Germinal center (tissue), 1 donor: ENCODE measurements at regions not wholly inside any gene's neighbourhood (a gene's known extent, or its start where the extent isn't known, plus 50 kb on each side); places are given as distances from the start of the nearest gene placed in this dataset.
"Not testable (repeated sequence)": the region's sequence is repeated elsewhere in the genome, so short reads cannot be mapped to it uniquely, and the experiment has no call there.

Experiments used
- DNase-seq: peaks from one replicate; pipeline ENCODE4 v3.0.0; 2012; ENCODE audit warnings: mixed read lengths, low spot score

DNA sequence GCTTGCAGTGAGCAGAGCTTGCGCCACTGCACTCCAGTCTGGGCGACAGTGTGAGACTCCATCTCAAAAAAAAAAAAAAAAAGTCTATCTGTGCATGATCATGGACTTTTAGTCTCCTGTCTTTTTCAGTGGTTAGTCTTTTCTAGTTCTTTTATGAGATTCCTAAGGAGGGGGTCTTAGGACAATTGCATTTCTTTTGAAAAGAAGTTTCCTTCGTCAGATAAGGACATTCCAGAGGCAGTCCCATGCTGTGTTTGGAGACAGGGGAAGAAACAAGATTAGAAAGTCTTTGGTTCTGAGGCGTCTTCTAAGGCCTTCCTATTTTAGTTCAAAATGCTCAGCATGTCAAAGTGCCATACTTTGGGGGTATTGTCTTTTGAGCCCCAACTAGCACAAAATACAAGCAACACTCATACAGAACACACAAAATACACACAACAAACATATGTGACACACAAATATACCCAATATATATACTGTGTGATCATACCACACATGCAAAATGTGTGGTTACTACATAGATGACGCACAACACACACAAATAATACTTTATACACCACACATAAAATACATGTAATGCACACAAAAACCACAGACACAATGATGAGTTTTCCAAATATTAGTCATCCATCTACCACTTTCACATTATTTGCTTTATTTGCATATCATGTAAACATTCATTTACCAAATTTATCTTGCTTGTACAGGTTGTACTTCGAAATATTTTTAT is 394.5 kb downstream of the SPATA31D1 start:
- no peak for DNase-seq

- no peak for DNase-seq
Observed at GRCh38 chr9:82385633-82386032, 397.1 kb downstream of the SPATA31D1 start.

DNA sequence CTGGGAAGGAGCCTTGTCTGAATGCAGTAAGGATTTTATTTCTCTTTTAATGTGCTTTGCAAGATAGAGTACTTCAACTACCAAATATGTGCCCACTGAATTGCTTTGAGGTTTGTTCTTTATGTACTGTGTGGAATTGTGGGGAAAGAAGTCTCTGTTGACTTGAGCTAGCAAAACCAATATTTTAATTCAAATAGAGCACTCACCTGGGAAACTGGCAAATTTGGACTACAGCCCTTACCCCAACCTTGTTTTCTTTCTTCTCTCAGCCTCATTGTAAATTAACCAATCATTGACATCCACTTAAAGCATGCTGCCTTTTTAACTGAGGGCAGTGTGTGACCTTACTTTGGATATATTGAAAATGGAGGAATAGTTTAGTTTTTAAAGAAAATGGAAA is 409.0 kb downstream of the SPATA31D1 start:
- no peak for DNase-seq

GRCh38 chr9:82404196-82404870 is 415.8 kb downstream of the SPATA31D1 start:
- no peak for DNase-seq

GRCh38 chr9:82404881-82405280 is 416.3 kb downstream of the SPATA31D1 start:
- no peak for DNase-seq

DNA sequence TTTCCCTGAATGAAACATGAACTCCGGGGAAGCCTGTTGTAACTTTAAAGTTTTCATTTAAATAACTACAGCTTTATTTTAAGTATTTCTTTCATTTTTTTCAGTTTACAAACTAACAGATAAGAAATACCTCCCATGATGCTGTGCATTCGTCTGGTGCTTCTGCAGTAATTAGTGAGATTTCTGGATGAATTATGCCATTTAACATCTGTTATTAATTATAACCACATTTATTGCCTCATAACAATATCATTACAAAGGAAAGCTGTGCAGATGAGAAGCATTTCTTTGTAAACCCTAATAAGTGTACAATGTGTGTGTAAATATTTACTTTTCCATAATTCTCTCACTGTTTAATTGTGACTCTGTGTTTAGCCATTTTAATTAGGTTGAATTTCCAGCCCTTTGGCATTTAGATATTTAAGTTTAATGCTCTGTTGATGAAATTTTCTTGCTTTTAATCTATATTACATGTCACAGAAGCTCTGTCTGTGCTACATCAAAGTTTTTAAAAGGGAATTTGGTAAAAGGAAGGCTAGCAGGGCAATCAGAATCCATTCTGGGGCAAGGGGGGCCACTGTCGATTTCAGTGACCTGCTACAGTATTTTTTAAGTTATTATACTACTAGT is 418.0 kb downstream of the SPATA31D1 start:
- DNase-seq: no peak

DNA sequence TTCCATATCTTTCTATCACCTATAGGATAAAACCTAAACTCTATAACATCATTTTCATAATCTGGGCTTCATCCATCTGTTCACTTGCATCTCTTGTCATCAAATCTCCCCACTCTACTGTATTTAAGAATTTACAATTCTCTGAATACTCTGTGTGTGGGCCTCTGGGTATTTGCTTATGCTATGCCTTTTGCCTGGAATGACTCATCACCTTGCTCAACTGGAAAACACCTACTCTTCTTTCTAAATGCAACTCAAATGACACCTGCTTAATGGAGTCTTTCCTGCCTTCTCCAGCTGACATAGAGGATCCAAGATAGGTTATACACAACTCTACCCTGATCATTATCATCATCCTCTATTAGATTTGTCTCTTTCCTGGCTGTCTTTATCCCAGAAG is 421.7 kb downstream of the SPATA31D1 start:
- no peak for DNase-seq

DNA sequence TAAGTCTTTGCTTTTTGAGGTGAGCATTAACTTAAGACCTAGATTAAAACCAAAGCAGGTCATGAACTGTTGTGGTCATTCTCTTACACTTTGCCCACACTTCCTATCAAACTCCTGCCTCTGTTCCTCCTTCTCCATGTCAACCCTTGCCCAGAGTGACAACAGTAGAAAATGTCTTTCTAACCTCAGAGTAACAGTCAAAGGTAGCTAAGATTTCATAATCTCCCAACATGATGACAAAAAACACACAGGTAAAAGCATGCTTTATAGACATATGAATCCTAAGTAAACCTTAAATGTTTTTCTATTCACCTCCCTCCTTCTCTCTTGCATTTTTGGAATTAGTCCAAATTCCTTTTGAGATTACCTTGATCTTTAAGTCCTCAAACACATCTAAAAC is 422.3 kb downstream of the SPATA31D1 start:
- DNase-seq: no peak

DNA sequence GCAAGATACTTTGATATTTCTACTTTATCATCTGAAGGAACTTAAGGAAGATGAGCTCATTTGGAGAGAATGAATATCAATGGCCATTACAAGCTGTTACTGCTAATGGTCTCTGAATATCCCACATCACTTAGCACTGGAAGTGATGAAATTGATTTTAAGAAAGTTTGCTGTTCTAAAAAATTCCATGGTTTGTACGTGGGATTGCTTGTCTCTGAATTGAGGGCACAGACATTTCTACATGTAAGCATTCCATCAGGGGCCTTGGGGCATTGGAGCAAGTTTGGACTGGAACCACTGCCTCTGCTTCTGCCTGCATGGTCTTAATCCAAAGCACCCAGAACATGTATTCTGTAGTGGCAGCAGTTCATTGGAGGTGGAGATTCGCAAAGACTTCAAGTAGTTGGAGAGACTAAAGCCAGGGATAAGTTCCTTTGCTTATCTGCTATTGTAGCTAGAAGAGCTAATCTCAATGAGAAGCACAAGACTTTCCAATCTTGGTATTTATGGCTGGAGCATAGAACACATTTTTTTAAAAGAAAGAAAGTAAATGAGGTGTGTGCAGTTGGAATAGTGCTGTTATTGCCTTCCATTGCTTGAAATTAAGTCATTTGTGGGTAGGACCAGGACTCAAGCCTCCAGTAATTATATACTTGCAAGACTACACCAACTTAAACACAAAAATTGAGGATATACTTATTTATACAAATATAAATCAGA is 424.2 kb downstream of the SPATA31D1 start:
- no peak for DNase-seq

GRCh38 chr9:82417501-82417900 is 428.9 kb downstream of the SPATA31D1 start:
- DNase-seq: no peak

- no peak for DNase-seq
Observed at GRCh38 chr9:82418334-82418733, 429.8 kb downstream of the SPATA31D1 start.

DNA sequence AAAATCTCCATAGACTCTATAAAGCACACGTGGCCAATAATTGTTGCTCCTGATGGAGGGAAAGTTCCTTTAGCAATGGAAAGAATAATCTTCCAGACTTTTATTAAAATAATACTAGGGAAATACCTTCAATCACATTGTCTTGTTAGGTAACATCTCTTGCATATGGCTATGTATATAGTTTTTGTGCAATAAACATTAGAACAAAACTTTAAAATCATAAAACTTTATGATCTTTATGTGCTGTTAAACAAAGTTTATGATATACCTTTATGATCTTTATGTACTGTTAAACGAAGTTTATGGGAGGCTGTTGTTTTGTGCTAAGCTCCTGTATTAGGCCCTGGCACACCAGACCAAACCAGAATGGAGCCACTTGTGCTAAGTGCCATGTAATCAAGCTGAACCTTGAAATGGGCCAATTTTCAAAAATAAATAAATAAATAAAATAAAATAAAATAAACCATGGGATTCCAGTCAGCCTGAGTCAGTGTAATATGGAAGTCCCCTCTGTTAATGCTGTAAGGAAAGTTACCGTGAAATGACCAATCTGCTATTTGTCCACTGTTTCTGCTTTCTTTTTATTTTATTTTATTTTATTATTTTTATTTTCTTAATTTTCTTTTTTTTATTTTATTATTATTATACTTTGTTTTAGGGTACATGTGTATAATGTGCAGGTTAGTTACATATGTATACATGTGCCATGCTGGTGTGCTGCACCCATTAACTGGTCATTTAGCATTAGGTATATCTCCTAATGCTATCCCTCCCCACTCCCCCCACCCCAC is 431.3 kb downstream of the SPATA31D1 start:
- DNase-seq: no peak

- DNase-seq: no peak
Observed at GRCh38 chr9:82421498-82421897, 432.9 kb downstream of the SPATA31D1 start.

GRCh38 chr9:82423700-82424099 is 435.1 kb downstream of the SPATA31D1 start:
- DNase-seq: no peak

DNA sequence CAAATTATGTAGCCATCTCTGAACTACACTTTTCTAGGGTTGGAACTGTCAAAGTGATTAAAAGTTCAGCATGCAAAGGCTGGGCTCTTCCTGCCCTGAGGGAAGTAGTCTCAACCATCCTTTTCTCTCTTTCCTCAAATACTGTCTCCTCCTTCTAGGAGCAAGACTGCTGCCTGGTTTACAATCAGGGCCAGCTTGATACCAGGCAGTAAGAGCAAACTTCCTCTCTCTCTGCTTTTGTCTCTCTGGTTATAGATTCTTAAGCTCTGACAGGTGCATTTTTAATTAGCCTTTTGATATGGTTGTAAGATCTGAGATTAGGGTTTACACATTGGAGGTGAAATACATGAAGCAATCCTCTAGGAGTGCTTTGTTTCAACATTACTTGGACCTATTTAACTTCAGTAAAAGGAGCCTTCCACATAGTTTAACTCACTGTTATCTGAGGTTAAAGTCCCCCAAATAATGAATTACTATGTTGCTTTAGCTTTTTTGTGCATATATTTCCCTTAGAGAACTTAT is 436.1 kb downstream of the SPATA31D1 start:
- DNase-seq: no peak

DNA sequence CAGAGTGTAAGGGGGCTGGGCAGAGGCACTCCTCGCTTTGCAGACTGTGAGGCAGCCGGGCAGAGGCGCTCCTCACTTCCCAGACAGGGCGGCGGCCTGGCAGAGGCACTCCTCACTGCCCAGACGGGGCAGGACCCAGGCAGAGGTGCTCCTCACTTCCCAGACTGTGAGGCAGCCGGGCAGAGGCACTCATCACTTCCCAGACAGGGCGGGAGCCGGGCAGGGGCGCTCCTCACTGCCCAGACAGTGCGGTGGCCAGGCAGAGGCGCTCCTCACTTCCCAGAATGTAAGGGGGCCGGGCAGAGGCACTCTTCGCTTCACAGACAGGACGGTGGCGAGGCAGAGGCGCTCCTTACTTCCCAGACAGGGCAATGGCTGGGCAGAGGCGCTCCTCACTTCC is 442.5 kb downstream of the SPATA31D1 start:
- no peak for DNase-seq

GRCh38 chr9:82433290-82433931 is 444.8 kb downstream of the SPATA31D1 start:
- not testable (repeated sequence) for DNase-seq

- no peak for DNase-seq
Observed at GRCh38 chr9:82436475-82436874, 447.9 kb downstream of the SPATA31D1 start.

GRCh38 chr9:82437183-82437582 is 448.6 kb downstream of the SPATA31D1 start:
- not testable (repeated sequence) for DNase-seq

DNA sequence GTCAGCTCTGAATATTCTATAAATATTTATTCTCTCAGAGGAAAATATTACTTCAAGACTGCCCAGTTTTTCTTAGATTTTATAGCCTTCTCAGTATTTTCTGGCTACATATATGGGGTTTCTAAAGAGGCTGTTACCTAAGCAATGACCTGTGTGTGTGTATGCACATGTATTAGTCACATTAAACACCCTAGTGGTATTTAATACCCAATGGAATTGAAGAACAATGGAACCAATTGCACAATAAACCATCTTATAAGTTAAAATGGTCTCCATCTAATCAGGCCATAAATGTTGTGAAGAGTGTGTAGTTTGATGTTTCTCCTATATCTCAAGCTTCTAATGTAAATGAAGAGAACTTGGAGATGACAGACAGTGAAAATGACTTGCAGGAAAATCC is 450.0 kb downstream of the SPATA31D1 start:
- no peak for DNase-seq

DNA sequence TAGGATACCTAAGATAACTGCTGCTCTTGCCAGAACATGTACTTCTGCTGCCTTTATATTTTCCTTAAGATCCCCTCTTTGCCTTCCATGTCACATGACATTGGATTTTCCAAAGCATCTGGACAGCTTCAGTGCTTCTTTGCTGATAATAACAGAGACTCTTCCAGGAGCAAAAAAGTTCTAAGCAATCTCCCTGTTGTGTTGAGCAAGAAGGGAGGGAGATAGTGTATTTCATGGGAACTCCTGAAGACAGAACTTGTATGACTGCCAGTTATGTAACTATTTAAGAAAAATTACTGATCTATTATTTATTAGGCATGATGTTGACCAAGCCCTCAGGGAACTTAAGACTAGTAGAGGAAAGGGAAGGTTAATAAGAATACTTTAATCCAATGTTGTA is 454.7 kb downstream of the SPATA31D1 start:
- no peak for DNase-seq
